CD4-positive, alpha-beta T cell (primary cell): ENCODE measurements at regions not wholly inside any gene's neighbourhood (a gene's known extent, or its start where the extent isn't known, plus 50 kb on each side); places are given as distances from the start of the nearest gene placed in this dataset.

ENCODE experiments used
- ATAC-seq: fragments of 200-7000 bp; cut with Tn5 transposase; one replicate; pipeline ENCODE4 v1.10.0; 2022; ENCODE audit warnings: mild to moderate bottlenecking; ENCODE audit not compliant: poor library complexity
- CTCF ChIA-PET: fragments of 350-600 bp; sonication (Branson Sonifier 250); formaldehyde crosslinking; loops from one replicate; lab custom pipeline; 2021; ENCODE audit warnings: antibody characterized with exemption, inconsistent platforms; lab: Charles Lee
- POLR2A ChIA-PET: fragments of 350-600 bp; sonication (Branson Sonifier 250); formaldehyde crosslinking; loops from one replicate; lab custom pipeline; 2021; ENCODE audit warnings: antibody characterized with exemption, inconsistent platforms; lab: Charles Lee
- DNase-seq, 14 experiments: peaks; one replicate each; pipeline ENCODE4 v3.0.0-alpha.2; 2013 to 2020; ENCODE audit warnings: mixed read lengths in 2 of 14
- H3K27ac ChIP-seq, 2 donors: one replicate each; pipeline versions ENCODE4 v1.5.1 to v1.7.0; 2013; ENCODE audit warnings: low read length in 2 of 2, low read depth in 1 of 2, mild to moderate bottlenecking in 1 of 2
- H3K27me3 ChIP-seq, 2 experiments: 1 replicate in 1 of 2; 2 replicates in 1 of 2; pipeline versions ENCODE4 v1.6.1 to v1.7.0; 2013; ENCODE audit warnings: low read length in 2 of 2, control low read depth in 1 of 2, mild to moderate bottlenecking in 1 of 2, moderate library complexity in 1 of 2; ENCODE audit not compliant: insufficient read depth in 2 of 2, control insufficient read depth in 1 of 2
- H3K36me3 ChIP-seq: one replicate; pipeline ENCODE4 v1.6.1; 2013; ENCODE audit warnings: low read length, control low read depth; ENCODE audit not compliant: insufficient read depth
- H3K4me1 ChIP-seq: one replicate; pipeline ENCODE4 v1.6.1; 2013; ENCODE audit warnings: low read length, control low read depth; ENCODE audit not compliant: insufficient read depth
- H3K4me3 ChIP-seq: one replicate; pipeline ENCODE4 v1.5.1; 2013; ENCODE audit warnings: mild to moderate bottlenecking, low read length, moderate library complexity
- H3K9me3 ChIP-seq, 2 experiments: 1 replicate in 1 of 2; 2 replicates in 1 of 2; pipeline versions ENCODE4 v1.6.1 to v1.7.0; 2013; ENCODE audit warnings: low read length in 2 of 2, mild to moderate bottlenecking in 2 of 2, control low read depth in 1 of 2, moderate library complexity in 1 of 2; ENCODE audit not compliant: control insufficient read depth in 1 of 2, insufficient read depth in 1 of 2
- H3K27ac Mint-ChIP-seq: one replicate; pipeline ENCODE4 v1.8.0; 2020; ENCODE audit warnings: mixed read lengths
- H3K27me3 Mint-ChIP-seq: one replicate; pipeline ENCODE4 v1.8.0; 2021; ENCODE audit warnings: mixed read lengths
- H3K36me3 Mint-ChIP-seq: one replicate; pipeline ENCODE4 v1.8.0; 2021; ENCODE audit warnings: low read depth, mixed read lengths
- H3K4me1 Mint-ChIP-seq: one replicate; pipeline ENCODE4 v1.8.0; 2021; ENCODE audit warnings: low read depth, mixed read lengths
- H3K4me3 Mint-ChIP-seq: one replicate; pipeline ENCODE4 v1.8.0; 2020; ENCODE audit warnings: mild to moderate bottlenecking, mixed read lengths
- H3K9me3 Mint-ChIP-seq: one replicate; pipeline ENCODE4 v1.8.0; 2020; ENCODE audit warnings: mixed read lengths
- CTCF ChIP-seq: fragments of 200-600 bp; IDR thresholded peaks from one replicate; pipeline ENCODE4 v1.8.0; 2022; ENCODE audit warnings: antibody characterized with exemption, mild to moderate bottlenecking
- intact Hi-C, 2 experiments: fragments of 100-400 bp; cut with DNase I in 1 of 2; cut with micrococcal nuclease in 1 of 2; formaldehyde crosslinking; loops; one replicate each; pipeline versions ENCODE4 v1.15.1 to v1.9.0; 2023 to 2025; cut with DNase I, micrococcal nuclease

- intact Hi-C loops: no loop called here
- Mint-ChIP-seq H3K36me3 (no peaks in the 10 kb centered on the region), H3K9me3 (peaks cover 3% of the 10 kb centered on the region), H3K4me3 (no peak overlapping the region), H3K27ac (no peak overlapping the region), H3K27me3 (no peaks in the 10 kb centered on the region), H3K4me1 (no peaks in the 10 kb centered on the region)
- no peak for DNase-seq
- Histone ChIP-seq H3K4me3 (no peak overlapping the region), H3K36me3 (no peaks in the 10 kb centered on the region), H3K27me3 (no peaks in the 10 kb centered on the region), H3K4me1 (no peaks in the 10 kb centered on the region), H3K27ac (no peak overlapping the region), H3K9me3 (peaks cover 0 to 4% of the 10 kb centered on the region in 2 experiments)
- POLR2A ChIA-PET: no interaction called here
- no peak for TF ChIP-seq CTCF
- CTCF ChIA-PET: no interaction called here
- no peak for ATAC-seq
Measured at GRCh38 chr5:162990063-162990462, 447.3 kb upstream of the CCNG1 start.

- POLR2A ChIA-PET: no interaction called here
- H3K36me3 Mint-ChIP-seq: no peaks in the 10 kb centered on the region
Measured at GRCh38 chr5:162990856-162991497, 446.4 kb upstream of the CCNG1 start.

GRCh38 chr5:162995568-162995967 lies 441.8 kb upstream of the CCNG1 start:
- no peaks in the 10 kb centered on the region for H3K36me3 ChIP-seq
- Mint-ChIP-seq H3K9me3 (peaks cover 3% of the 10 kb centered on the region), H3K36me3 (no peaks in the 10 kb centered on the region), H3K4me3 (no peak overlapping the region), H3K27me3 (no peaks in the 10 kb centered on the region), H3K27ac (no peak overlapping the region), H3K4me1 (no peaks in the 10 kb centered on the region)
- H3K4me1 ChIP-seq: no peaks in the 10 kb centered on the region
- ChIA-PET CTCF (no interaction called here), POLR2A (no interaction called here)
- no peak for ATAC-seq
- peaks cover 0 to 6% of the 10 kb centered on the region in 2 experiments for H3K9me3 ChIP-seq
- H3K4me3 ChIP-seq: no peak overlapping the region
- no peak overlapping the region for H3K27ac ChIP-seq
- DNase-seq: no peak
- no peak for TF ChIP-seq CTCF
- no peaks in the 10 kb centered on the region for H3K27me3 ChIP-seq
- intact Hi-C loops: no loop called here

More at GRCh38 chr5:162990856-162991497, 446.4 kb upstream of the CCNG1 start:
- DNase-seq: no peak
- Mint-ChIP-seq H3K4me1 (no peaks in the 10 kb centered on the region), H3K27ac (no peak overlapping the region), H3K27me3 (no peaks in the 10 kb centered on the region), H3K9me3 (peaks cover 3% of the 10 kb centered on the region), H3K4me3 (no peak overlapping the region)
- no peak overlapping the region for H3K4me3 ChIP-seq
- no peak for TF ChIP-seq CTCF
- intact Hi-C loops: no loop called here
- H3K4me1 ChIP-seq: no peaks in the 10 kb centered on the region
- H3K27ac ChIP-seq: no peak overlapping the region
- H3K27me3 ChIP-seq: no peaks in the 10 kb centered on the region
- no peak for ATAC-seq
- peaks cover 0 to 6% of the 10 kb centered on the region in 2 experiments for H3K9me3 ChIP-seq
- no peaks in the 10 kb centered on the region for H3K36me3 ChIP-seq
- CTCF ChIA-PET: no interaction called here
